Panc1 (cell line): ENCODE measurements at regions not wholly inside any gene's neighbourhood (a gene's known extent, or its start where the extent isn't known, plus 50 kb on each side); places are given as distances from the start of the nearest gene placed in this dataset.

ENCODE experiments used
- ATAC-seq: fragments of 200-7000 bp; cut with Tn5 transposase; 2 replicates; pipeline ENCODE4 v1.9.1; 2020; ENCODE audit warnings: mild to moderate bottlenecking, moderate library complexity
- BruUV-seq: library from RNA; stranded (reverse); fragments of 400-500 nt; replicated peaks from 2 replicates; lab custom pipeline; 2021; lab: Mats Ljungman, UMichigan
- CTCF ChIA-PET: fragments of 300-600 bp; sonication (Branson Sonifier 250); formaldehyde crosslinking; loops from one replicate; lab custom pipeline; 2022; ENCODE audit warnings: antibody characterized with exemption; lab: Charles Lee
- POLR2A ChIA-PET: fragments of 300-600 bp; sonication (Branson Sonifier 250); formaldehyde crosslinking; loops from one replicate; lab custom pipeline; 2022; ENCODE audit warnings: antibody characterized with exemption; lab: Charles Lee
- DNase-seq: peaks from one replicate; pipeline ENCODE4 v3.0.0-alpha.2; 2010; ENCODE audit warnings: low read depth, low spot score
- H3K27ac ChIP-seq: 2 replicates; pipeline ENCODE4 v1.5.1; 2011; ENCODE audit warnings: mild to moderate bottlenecking, low read length, inconsistent platforms
- H3K27me3 ChIP-seq: fragments of 200-500 bp; sonication (Bioruptor generic); 2 replicates; pipeline ENCODE4 v1.6.0; 2014; ENCODE audit warnings: low read length, inconsistent platforms; ENCODE audit not compliant: control insufficient read depth, insufficient read depth
- H3K36me3 ChIP-seq: fragments of 200-500 bp; sonication (Bioruptor generic); 2 replicates; pipeline ENCODE4 v1.5.1; 2014; ENCODE audit warnings: inconsistent platforms, mild to moderate bottlenecking, low read length, moderate library complexity; ENCODE audit not compliant: control insufficient read depth, insufficient read depth
- H3K4me1 ChIP-seq: 2 replicates; pipeline ENCODE4 v1.5.1; 2011; ENCODE audit warnings: inconsistent platforms, mild to moderate bottlenecking, low read length, moderate library complexity; ENCODE audit not compliant: control insufficient read depth, insufficient read depth
- H3K4me3 ChIP-seq, 2 experiments: 2 replicates each; pipeline ENCODE4 v1.5.1; 2011 to 2012; ENCODE audit warnings: low read depth in 2 of 2, low read length in 2 of 2, mild to moderate bottlenecking in 2 of 2, inconsistent platforms in 1 of 2, moderate library complexity in 1 of 2
- H3K9me3 ChIP-seq: fragments of 200-500 bp; sonication (Bioruptor generic); 2 replicates; pipeline ENCODE4 v1.5.1; 2014; ENCODE audit warnings: low read depth, mild to moderate bottlenecking, inconsistent platforms, low read length, moderate library complexity; ENCODE audit not compliant: control insufficient read depth, insufficient read depth
- POLR2AphosphoS5 ChIP-seq: IDR thresholded peaks from 2 replicates; pipeline ENCODE4 v1.6.1; 2012; ENCODE audit warnings: mild to moderate bottlenecking, low read depth, low read length, moderate library complexity
- REST ChIP-seq, 2 experiments: IDR thresholded peaks; 2 replicates each; pipeline ENCODE4 v1.6.1; 2011 to 2012; ENCODE audit warnings: low read depth in 2 of 2, control low read depth in 1 of 2, low read length in 1 of 2, mild to moderate bottlenecking in 1 of 2, moderate library complexity in 1 of 2; ENCODE audit not compliant: insufficient read depth in 1 of 2
- SIN3A ChIP-seq: IDR thresholded peaks from 2 replicates; pipeline ENCODE4 v1.6.1; 2012; ENCODE audit warnings: low read depth, mild to moderate bottlenecking, low read length, moderate library complexity, borderline replicate concordance; ENCODE audit not compliant: insufficient read depth
- TCF7L2 ChIP-seq: IDR thresholded peaks from 2 replicates; pipeline ENCODE4 v1.6.1; 2011; ENCODE audit warnings: mild to moderate bottlenecking, low read depth, low read length, inconsistent platforms
- in situ Hi-C: cut with HindIII; loops from 2 replicates; pipeline ENCODE4 v1.10.0; 2016; ENCODE audit warnings: low sequenced_read_pairs, low pct_unique_long_range_greater_than_20kb
- intact Hi-C: fragments of 100-400 bp; cut with micrococcal nuclease; formaldehyde crosslinking; loops from one replicate; pipeline ENCODE4 v1.10.0; 2022; ENCODE audit not compliant: unreplicated experiment
- TF ChIP-seq, protein P1 (sequence below): fragments of 450-650 bp; IDR thresholded peaks from 2 replicates; pipeline ENCODE4 v1.5.1; 2017; ENCODE audit warnings: mild to moderate bottlenecking

DNA sequence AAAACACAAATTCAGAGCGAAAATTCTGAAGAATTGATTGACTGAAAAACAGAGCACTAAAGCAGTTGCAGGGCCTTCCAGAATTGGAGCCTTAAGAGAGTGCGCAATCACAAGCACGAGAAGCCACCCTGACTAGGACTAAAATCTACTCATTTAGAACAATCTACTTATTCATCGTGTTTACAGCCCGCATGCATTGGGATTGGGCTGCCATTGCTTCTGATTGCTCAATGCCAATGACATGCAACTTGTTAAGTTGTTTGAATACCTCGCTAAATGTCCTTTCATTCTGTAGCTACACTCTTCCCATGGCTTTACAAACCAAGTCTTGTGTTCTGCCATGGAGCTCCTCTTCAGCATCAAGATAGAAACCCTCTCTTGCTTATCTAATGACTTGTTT lies 425.9 kb upstream of the POM121L12 start:
- ChIA-PET POLR2A (no interaction called here), CTCF (no interaction called here)
- TF ChIP-seq TCF7L2 (no peak), REST (IDR thresholded peaks at IDR 0.05; ENCODE audit: insufficient read depth in 1 of 2, low read depth in 2 of 2, low read length in 1 of 2) (no peak), SIN3A (no peak), POLR2AphosphoS5 (no peak)
- TF ChIP-seq, protein P1, sequence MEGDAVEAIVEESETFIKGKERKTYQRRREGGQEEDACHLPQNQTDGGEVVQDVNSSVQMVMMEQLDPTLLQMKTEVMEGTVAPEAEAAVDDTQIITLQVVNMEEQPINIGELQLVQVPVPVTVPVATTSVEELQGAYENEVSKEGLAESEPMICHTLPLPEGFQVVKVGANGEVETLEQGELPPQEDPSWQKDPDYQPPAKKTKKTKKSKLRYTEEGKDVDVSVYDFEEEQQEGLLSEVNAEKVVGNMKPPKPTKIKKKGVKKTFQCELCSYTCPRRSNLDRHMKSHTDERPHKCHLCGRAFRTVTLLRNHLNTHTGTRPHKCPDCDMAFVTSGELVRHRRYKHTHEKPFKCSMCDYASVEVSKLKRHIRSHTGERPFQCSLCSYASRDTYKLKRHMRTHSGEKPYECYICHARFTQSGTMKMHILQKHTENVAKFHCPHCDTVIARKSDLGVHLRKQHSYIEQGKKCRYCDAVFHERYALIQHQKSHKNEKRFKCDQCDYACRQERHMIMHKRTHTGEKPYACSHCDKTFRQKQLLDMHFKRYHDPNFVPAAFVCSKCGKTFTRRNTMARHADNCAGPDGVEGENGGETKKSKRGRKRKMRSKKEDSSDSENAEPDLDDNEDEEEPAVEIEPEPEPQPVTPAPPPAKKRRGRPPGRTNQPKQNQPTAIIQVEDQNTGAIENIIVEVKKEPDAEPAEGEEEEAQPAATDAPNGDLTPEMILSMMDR, result no peak
- in situ Hi-C loops (no loop called here), intact Hi-C loops (no loop called here)
- no peak overlapping the region for H3K27ac ChIP-seq
- H3K4me3 ChIP-seq, result no peak overlapping the region
- no peaks in the 10 kb centered on the region for H3K27me3 ChIP-seq
- no peaks in the 10 kb centered on the region for H3K36me3 ChIP-seq
- no peaks in the 10 kb centered on the region for H3K4me1 ChIP-seq
- no peaks in the 10 kb centered on the region; the same call in 1 of the 2 replicates for H3K9me3 ChIP-seq
- DNase-seq, result no peak
- BruUV-seq, result no TSS peak
- ATAC-seq, result no peak

DNA sequence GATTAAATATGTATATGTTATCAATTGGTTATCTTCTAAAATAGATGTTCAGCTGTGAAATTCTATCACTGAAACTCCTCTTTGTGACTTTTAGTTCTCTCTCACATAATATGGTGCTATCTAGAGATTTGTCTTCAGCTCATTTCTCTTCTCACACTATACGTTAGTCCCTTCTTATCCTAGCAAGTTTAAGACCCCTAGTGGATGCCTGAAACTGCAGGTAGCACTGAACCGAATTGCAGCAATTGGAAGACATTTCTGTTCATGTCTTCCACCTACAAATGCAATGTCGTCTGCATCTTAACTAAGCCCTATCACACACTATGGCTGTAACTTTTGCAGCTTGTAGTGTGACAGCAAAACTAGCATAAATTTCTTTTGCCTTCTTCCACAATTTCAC lies 442.7 kb upstream of the POM121L12 start:
- in situ Hi-C loops, result no loop called here
- no peaks in the 10 kb centered on the region for H3K27me3 ChIP-seq
- no peaks in the 10 kb centered on the region for H3K36me3 ChIP-seq
- TF ChIP-seq REST (IDR thresholded peaks at IDR 0.05; ENCODE audit: insufficient read depth in 1 of 2, low read depth in 2 of 2, low read length in 1 of 2) (no peak), SIN3A (no peak), TCF7L2 (no peak), POLR2AphosphoS5 (no peak)
- TF ChIP-seq, protein P1, result no peak
- 0 out of 2 replicates have a peak, but pooled peaks cover 6% of the 10 kb centered on the region for H3K9me3 ChIP-seq
- no TSS peak for BruUV-seq
- no peak overlapping the region for H3K27ac ChIP-seq
- DNase-seq (no peak), ATAC-seq (no peak)
- H3K4me3 ChIP-seq, result no peak overlapping the region
- intact Hi-C loops, result no loop called here
- ChIA-PET POLR2A (no interaction called here), CTCF (no interaction called here)
- no peaks in the 10 kb centered on the region for H3K4me1 ChIP-seq
